IPS-18a (cell line): ENCODE measurements at regions not wholly inside any gene's neighbourhood (a gene's known extent, or its start where the extent isn't known, plus 50 kb on each side); places are given as distances from the start of the nearest gene placed in this dataset.
"Not testable (repeated sequence)": the region's sequence is repeated elsewhere in the genome, so short reads cannot be mapped to it uniquely, and the experiment has no call there.

ENCODE experiments used
- H3K27ac ChIP-seq: one replicate; pipeline ENCODE4 v1.5.1; 2013; ENCODE audit warnings: low read length
- H3K27me3 ChIP-seq: one replicate; pipeline ENCODE4 v1.6.1; 2013; ENCODE audit warnings: mild to moderate bottlenecking, low read length; ENCODE audit not compliant: control insufficient read depth, insufficient read depth
- H3K36me3 ChIP-seq: one replicate; pipeline ENCODE4 v1.6.1; 2013; ENCODE audit warnings: low read depth, low read length; ENCODE audit not compliant: control insufficient read depth
- H3K4me1 ChIP-seq: one replicate; pipeline ENCODE4 v1.6.1; 2013; ENCODE audit warnings: low read depth, low read length; ENCODE audit not compliant: control insufficient read depth
- H3K4me3 ChIP-seq: one replicate; pipeline ENCODE4 v1.5.1; 2013; ENCODE audit warnings: low read length
- H3K9ac ChIP-seq: one replicate; pipeline ENCODE4 v1.6.1; 2013; ENCODE audit warnings: mild to moderate bottlenecking, low read length, moderate library complexity
- H3K9me3 ChIP-seq: one replicate; pipeline ENCODE4 v1.6.1; 2013; ENCODE audit warnings: low read depth, low read length; ENCODE audit not compliant: control insufficient read depth

DNA sequence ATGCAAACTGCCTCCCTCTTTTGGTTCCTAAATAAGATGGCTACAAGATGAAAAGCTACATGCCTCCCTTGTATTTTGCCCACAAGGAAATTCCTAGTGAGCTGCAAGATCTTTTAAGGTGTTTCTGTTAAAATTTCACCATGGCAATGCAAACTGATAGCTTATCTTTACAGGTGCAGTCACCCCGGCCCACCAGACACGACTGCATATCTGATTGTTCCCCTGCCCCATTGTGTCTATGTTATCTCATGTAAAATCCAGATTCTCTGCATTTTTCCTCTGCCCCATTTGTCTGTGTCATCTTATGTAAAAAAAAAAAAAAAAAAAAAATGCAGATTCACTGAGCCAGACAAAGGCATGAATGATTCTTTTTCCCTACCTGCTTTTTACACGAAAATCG is 261.5 kb upstream of the DIO3 start:
- H3K9me3 ChIP-seq, H3K4me3 ChIP-seq, H3K27me3 ChIP-seq, H3K9ac ChIP-seq, H3K27ac ChIP-seq, H3K36me3 ChIP-seq: not testable (repeated sequence)
- peaks cover 20% of the 10 kb centered on the region for H3K4me1 ChIP-seq

DNA sequence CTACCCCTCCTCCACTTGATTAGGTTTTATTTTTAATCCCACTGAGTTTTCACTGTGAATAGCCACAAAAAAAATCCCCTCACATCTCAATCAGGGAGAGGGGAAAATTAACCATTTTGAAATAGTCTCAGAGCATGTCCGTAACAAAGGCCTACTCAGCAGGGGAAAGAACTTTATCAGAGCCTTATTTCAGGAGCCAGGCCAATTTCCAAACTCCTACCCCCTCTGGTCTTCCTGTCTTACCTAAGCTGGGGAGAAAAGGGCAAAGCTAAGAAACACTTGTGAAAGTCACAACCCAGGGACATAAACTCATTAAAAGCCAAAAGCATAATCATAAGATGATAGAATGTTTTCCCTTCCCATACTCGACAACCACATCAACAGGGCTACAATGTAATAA is 260.3 kb upstream of the DIO3 start:
- Histone ChIP-seq H3K36me3 (no peaks in the 10 kb centered on the region), H3K4me3 (no peak overlapping the region), H3K9me3 (no peaks in the 10 kb centered on the region), H3K9ac (peak overlapping the region; percentile 4), H3K4me1 (peaks cover 20% of the 10 kb centered on the region), H3K27ac (no peak overlapping the region), H3K27me3 (no peaks in the 10 kb centered on the region)

DNA sequence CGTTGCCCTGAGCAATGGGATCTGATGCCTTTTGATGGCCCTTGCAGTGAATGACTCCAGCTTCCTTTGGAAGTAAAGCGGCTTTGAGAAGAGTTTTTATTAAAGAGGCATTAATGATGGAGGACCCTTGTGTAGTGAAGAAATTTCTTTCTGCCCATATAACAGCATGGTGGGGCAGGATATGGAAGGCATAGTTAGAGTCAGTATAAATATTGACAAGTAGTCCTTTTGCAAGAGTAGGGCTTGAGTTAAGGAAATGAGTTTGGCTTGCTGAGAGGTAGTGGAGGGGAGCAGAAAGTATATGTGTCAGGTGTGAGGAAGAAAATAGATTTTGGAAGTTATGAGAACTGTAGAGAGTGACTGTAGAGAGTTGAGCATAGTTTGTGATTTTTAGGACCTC is 254.1 kb upstream of the DIO3 start:
- H3K27ac ChIP-seq, H3K27me3 ChIP-seq, H3K4me1 ChIP-seq, H3K9ac ChIP-seq, H3K9me3 ChIP-seq, H3K36me3 ChIP-seq, H3K4me3 ChIP-seq: not testable (repeated sequence)

DNA sequence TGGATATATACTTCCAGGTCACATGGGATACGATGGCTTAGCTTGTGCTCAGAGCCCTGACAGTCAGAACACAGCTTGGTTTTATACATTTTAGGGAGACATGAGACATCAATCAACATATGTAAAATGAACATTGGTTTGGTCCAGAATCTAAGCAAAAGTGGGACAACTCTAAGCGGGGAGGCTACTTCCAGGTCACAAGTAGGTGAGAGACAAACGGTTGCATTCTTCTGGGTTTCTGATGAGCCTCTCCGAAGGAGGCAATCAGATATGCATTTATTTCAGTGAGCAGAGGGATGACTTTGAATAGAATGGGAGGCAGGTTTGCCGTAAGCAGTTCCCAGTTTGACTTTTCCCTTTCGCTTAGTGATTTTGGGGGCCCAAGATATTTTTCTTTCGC is 250.1 kb upstream of the DIO3 start:
- not testable (repeated sequence) for H3K27me3 ChIP-seq, H3K36me3 ChIP-seq

DNA sequence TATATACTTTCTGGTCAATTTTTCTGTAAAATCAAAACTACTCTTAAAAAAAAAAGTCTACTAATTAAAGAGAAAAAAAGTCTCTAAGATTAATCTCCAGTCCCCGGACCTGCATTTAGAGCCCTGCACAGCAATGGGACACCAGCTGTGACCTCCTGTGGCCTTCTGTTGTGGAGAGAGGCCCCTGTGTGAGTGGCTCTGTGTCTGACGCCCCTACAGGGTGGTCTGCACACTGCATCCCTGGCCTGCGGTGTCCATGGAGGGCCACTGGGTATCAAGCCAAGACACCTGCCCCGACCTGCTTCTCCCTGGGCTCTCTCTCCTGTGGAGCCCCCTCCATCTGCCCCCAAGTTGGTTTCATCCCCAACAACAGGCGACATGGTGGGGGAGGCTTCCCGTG is 248.0 kb upstream of the DIO3 start:
- Histone ChIP-seq H3K4me3 (no peak overlapping the region), H3K27me3 (no peaks in the 10 kb centered on the region), H3K36me3 (no peaks in the 10 kb centered on the region), H3K4me1 (no peaks in the 10 kb centered on the region), H3K9ac (no peak overlapping the region), H3K27ac (no peak overlapping the region), H3K9me3 (no peaks in the 10 kb centered on the region)

More for the DNA sequence above, 250.1 kb upstream of the DIO3 start:
- not testable (repeated sequence) for H3K4me1 ChIP-seq, H3K4me3 ChIP-seq, H3K9me3 ChIP-seq, H3K27ac ChIP-seq, H3K9ac ChIP-seq

DNA sequence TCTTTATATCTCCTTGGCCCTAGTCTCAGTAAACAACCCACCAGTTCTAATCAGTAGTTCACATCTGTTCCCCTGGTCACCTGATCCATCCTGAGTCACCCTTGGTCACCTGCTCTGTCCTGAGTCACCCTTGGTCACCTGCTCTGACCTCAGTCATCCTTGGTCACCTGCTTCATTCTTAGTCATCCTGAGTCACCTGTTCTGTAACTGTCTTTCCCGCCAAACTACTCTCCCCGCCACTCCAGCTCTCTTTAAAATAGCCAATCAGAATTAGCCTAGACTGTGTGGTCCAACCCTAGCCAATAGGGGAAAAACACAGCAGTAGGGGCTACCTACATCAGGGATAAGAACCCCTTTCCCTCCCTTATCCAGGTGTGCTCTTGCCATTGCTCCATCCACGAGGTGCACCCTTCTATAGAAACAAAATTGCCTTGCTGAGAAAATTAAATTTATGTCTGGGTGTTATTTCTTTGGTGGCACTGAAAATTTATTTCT is 245.4 kb upstream of the DIO3 start:
- Histone ChIP-seq H3K9me3 (no peaks in the 10 kb centered on the region), H3K4me3 (no peak overlapping the region), H3K27ac (no peak overlapping the region), H3K36me3 (no peaks in the 10 kb centered on the region), H3K9ac (no peak overlapping the region), H3K27me3 (no peaks in the 10 kb centered on the region), H3K4me1 (no peaks in the 10 kb centered on the region)

DNA sequence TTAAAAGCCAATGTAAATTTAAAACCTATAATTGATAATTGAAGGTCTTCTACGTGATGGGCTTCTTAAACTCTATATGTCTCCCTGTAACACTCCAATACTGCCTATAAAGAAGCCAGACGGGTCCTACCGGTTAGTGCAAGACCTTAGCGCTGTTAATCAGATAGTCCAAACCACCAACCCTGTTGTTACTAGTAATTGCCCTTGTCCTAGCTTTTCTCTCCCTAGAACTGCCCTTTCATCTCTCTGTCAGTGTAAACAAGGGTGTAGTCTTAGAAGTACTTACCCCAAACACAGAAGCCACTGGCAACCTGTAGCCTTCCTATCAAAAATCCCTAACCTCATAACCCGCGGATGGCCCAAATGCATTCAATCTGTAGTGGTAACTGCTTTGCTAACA is 243.0 kb upstream of the DIO3 start:
- Histone ChIP-seq H3K36me3 (no peaks in the 10 kb centered on the region), H3K4me1 (no peaks in the 10 kb centered on the region), H3K9me3 (peaks cover 4% of the 10 kb centered on the region), H3K27ac (no peak overlapping the region), H3K9ac (no peak overlapping the region), H3K4me3 (no peak overlapping the region), H3K27me3 (no peaks in the 10 kb centered on the region)

DNA sequence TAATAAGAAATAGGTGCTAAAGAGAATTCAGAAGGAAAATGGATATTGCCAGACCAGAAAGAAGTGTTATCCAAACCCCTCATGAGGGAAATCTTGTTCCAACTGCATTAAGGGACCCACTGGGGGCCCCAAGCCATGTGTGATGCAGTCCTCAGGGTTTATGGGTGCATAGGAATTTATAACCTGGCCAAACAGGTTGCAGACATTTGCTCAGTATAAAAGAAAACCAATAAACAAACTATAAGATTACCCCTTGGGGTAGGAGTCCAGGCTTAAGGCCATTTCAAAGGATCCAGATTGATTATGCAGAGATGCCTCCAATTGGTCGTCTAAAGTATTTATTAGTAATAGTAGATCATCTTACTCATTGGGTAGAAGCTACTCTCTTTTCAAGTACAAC is 240.9 kb upstream of the DIO3 start:
- Histone ChIP-seq H3K27ac (no peak overlapping the region), H3K36me3 (no peaks in the 10 kb centered on the region), H3K4me1 (no peaks in the 10 kb centered on the region), H3K9me3 (peaks cover 11% of the 10 kb centered on the region), H3K27me3 (no peaks in the 10 kb centered on the region), H3K9ac (no peak overlapping the region), H3K4me3 (no peak overlapping the region)

DNA sequence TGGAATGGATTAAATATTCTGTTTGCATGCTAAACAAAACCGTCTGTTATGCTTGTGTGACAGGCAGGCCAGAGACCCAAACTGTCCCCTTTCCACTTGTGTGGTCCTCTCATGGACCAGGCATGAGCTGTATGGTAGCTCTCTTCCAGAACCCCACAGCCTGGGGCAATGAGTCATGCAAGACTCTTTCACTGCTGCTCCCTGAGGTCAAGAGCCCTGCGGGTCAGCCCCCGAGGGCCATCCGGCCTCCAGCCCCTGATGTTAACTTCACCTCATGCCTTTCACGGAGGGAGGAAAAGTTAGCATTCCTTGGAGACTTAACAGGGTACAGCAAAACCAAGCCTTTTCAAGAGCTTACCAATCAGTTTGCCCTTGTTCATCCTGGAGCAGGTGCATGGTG is 239.1 kb upstream of the DIO3 start:
- no peaks in the 10 kb centered on the region for H3K36me3 ChIP-seq
- no peaks in the 10 kb centered on the region for H3K27me3 ChIP-seq
- H3K9ac ChIP-seq: no peak overlapping the region
- H3K4me1 ChIP-seq: no peaks in the 10 kb centered on the region
- no peak overlapping the region for H3K4me3 ChIP-seq
- peaks cover 11% of the 10 kb centered on the region for H3K9me3 ChIP-seq
- H3K27ac ChIP-seq: no peak overlapping the region

DNA sequence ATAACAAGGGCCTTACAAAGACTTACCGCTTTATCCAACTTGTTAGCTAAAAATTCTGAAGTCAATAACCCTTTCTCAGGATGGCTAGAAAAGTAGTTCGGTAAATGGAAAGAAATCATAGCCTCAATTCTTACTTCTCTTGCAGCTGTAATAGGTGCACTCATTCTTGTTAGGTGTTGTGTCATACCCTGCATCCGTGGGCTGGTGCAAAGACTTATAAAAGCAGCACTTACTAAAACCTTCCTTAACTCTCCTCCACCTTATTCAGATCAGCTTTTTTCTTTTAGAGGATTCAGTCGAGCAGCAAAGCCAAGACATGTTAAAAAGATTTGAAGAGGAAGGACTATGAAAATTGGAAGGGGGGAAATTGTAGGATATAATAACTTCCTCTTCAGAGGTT is 238.2 kb upstream of the DIO3 start:
- H3K4me1 ChIP-seq: no peaks in the 10 kb centered on the region
- peaks cover 11% of the 10 kb centered on the region for H3K9me3 ChIP-seq
- H3K4me3 ChIP-seq: no peak overlapping the region
- no peaks in the 10 kb centered on the region for H3K36me3 ChIP-seq
- H3K27me3 ChIP-seq: no peaks in the 10 kb centered on the region
- no peak overlapping the region for H3K9ac ChIP-seq
- no peak overlapping the region for H3K27ac ChIP-seq

DNA sequence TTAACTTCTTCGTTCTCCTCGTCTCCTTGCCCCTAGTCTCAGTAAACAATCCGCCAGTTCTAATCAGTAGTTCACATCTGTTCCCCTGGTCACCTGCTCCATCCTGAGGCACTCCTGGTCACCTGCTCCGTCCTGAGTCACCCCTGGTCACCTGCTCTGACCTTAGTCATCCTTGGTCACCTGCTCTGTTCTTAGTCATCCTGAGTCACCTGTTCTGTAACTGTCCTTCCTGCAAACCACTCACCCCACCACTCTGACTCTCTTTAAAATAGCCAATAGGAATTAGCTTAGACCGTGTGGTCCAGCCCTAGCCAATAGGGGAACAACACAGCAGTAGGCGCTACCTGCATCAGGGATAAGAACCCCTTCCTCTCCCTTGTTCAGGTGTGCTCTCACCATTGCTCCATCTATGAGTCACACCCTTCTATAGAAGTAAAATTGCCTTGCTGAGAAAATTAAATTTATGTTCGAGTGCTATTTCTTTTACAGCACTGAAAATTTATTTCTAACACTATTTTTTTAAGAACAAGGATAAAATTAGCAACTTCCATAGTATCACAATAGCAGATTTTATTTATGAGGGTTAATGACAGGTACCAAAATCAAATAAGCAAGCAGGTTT is 237.6 kb upstream of the DIO3 start:
- not testable (repeated sequence) for H3K27me3 ChIP-seq, H3K4me1 ChIP-seq, H3K27ac ChIP-seq, H3K4me3 ChIP-seq, H3K36me3 ChIP-seq, H3K9ac ChIP-seq
- peaks cover 11% of the 10 kb centered on the region for H3K9me3 ChIP-seq

DNA sequence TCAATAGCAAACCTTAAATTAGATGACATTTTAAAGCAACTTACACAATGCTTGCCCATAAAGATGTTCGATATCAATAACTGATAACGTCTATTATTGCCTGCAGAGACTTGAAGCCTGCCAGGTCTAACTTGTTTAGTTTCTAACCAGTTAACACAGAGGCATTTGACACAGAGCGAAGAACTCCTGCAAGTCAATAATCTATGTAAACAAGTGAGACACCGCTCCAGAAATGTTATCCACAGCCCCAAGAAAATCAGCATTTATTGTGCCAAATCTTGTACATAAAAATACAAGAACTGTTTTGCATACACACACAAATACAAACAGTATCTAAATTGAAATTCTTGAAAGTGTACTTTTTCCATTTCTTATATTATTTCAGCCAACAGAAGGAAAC is 236.0 kb upstream of the DIO3 start:
- no peaks in the 10 kb centered on the region for H3K36me3 ChIP-seq
- no peak overlapping the region for H3K4me3 ChIP-seq
- no peak overlapping the region for H3K27ac ChIP-seq
- peaks cover 11% of the 10 kb centered on the region for H3K9me3 ChIP-seq
- H3K4me1 ChIP-seq: no peaks in the 10 kb centered on the region
- no peak overlapping the region for H3K9ac ChIP-seq
- H3K27me3 ChIP-seq: no peaks in the 10 kb centered on the region
